GM03348 (cell line): ENCODE measurements at regions not wholly inside any gene's neighbourhood (a gene's known extent, or its start where the extent isn't known, plus 50 kb on each side); places are given as distances from the start of the nearest gene placed in this dataset.
"Not testable (repeated sequence)": the region's sequence is repeated elsewhere in the genome, so short reads cannot be mapped to it uniquely, and the experiment has no call there.

Experiments used
- DNase-seq: peaks from one replicate; pipeline ENCODE4 v3.0.0; 2012; ENCODE audit warnings: low spot score

DNA sequence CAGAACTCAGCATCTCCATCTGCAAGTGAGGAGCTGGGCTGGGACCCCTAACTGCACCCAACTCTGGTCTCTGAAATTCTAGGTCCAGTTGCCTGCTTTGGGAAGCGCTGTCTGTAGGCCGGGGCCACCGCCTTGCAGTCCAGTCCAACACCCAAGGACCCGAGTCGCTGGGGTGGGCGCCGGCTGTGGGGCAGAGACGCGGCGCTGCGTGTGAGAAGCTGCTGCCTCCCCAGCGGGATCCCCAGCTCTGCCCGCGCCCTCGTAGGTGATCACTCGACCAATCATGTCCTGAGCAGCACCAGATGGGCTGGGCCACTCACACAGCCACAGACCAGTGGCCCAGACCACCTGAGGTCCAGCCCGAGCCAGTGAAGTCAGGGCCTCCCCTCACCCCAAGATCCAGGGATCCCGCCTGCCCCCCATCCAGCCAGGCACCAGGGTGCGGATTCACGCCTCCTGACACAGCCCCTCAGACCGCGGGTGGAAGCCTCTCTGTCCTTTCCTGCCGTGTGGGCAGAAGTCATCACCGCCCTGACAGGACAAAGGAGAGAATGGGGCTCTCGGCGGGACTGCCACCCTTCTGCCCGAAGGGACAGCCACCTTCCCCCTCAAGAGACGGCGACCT lies 67.4 kb upstream of the ADGRA1 start:
- no peak for DNase-seq

GRCh38 chr10:133019651-133020050 lies 68.1 kb upstream of the ADGRA1 start:
- no peak for DNase-seq

- no peak for DNase-seq
Measured at GRCh38 chr10:133019191-133019590, 68.5 kb upstream of the ADGRA1 start.

- DNase-seq = no peak
Measured at GRCh38 chr10:133018491-133018890, 69.2 kb upstream of the ADGRA1 start.

GRCh38 chr10:133017203-133017601 lies 70.5 kb upstream of the ADGRA1 start:
- DNase-seq = no peak

DNA sequence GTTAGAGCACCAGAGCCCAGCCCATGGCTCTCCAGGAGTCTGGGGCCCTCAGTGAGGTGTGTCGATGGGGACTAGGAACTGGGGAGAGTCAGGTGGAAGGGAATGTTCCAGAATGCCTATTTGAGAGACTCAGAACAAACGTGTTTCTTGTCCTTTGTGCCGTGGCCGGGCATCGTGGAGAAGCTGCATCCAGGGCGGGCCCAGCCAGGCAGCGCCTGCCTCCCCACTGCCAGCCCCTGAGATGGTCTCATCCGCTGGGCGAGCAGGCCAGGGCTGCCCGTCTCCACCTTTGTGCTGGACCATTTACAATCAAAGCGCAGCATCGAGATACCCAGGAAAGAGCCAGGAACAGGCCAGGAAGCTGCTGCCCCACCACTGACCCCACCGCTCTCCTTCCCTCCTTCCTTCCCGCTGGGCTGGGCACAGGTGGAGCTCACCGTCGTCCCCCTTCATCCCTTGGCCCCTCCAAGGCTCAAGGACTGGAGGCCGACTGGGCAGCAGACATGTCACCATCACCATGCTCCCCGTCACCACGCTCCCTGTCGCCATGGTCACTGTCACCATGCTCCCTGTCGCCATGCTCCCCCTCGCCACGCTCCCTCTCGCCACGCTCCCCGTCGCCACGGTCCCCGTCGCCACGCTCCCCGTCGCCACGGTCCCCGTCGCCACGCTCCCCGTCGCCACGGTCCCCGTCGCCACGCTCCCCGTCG lies 71.1 kb upstream of the ADGRA1 start:
- no peak for DNase-seq

- no peak for DNase-seq
Measured at GRCh38 chr10:133015816-133016462, 71.8 kb upstream of the ADGRA1 start.

- no peak for DNase-seq
Measured at GRCh38 chr10:133015321-133015720, 72.4 kb upstream of the ADGRA1 start.

GRCh38 chr10:133014416-133015210 lies 72.2 kb upstream of the CFAP46 start:
- no peak for DNase-seq

- no peak for DNase-seq
Measured at GRCh38 chr10:133013463-133013862, 71.1 kb upstream of the CFAP46 start.

- no peak for DNase-seq
Measured at GRCh38 chr10:133012573-133013359, 70.4 kb upstream of the CFAP46 start.

- no peak for DNase-seq
Measured at GRCh38 chr10:133011882-133012281, 69.5 kb upstream of the CFAP46 start.

- DNase-seq = not testable (repeated sequence)
Measured at GRCh38 chr10:133011393-133011792, 69.0 kb upstream of the CFAP46 start.

DNA sequence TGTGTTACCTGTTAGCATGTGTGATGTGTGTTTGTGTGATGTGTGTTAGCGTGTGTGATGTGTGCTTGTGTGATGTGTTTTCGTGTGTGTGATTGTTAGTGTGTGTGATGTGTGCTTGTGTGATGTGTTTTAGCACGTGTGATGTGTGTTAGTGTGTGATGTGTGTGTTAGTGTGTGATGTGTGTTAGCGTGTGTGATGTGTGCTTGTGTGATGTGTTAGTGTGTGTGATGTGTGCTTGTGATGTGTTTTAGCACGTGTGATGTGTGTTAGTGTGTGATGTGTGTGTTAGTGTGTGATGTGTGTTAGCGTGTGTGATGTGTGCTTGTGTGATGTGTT lies 68.4 kb upstream of the CFAP46 start:
- DNase-seq = not testable (repeated sequence)

- DNase-seq = peak; percentile 35
Measured at GRCh38 chr10:133010095-133010842, 67.9 kb upstream of the CFAP46 start.

- peak; percentile 32 for DNase-seq
Measured at GRCh38 chr10:133009218-133009950, 67.0 kb upstream of the CFAP46 start.

DNA sequence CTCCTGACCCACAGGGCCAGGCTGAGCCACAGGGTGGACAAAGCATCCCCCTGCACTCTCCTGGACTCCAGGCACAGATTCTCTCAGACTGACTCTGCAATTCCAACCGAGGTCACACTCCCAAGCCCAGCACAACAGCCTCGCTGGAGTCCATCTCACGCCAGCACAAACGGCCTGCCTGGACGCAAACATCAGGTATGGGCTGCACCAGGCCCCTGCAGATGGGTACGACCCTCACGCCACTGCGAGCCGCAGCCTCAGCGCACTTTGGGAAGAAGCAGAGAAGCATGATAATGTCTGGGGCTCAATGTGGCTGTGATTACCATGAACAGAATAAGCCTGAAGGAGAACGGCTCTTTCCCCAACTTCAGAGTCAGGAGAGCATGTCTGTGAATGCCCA lies 66.4 kb upstream of the CFAP46 start:
- DNase-seq = no peak

DNA sequence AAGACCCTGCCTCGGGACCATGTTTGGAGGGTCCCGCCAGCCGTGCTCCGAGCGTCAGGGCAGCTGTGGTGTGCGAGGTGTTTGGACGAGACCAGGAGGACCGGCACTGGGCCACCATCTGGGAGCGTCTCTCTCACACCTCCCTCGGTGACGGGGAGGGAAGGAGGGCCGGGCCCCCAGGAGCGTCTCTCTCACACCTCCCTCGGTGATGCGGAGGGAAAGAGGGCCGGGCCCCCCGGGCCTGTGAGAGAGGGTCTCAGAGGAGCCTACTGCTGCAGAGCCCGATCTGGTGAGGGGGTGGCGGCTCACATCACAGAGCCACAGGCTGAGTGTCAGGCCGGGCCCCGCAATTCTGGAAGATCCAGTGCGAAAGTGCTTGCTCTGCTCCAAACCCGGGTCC lies 65.8 kb upstream of the CFAP46 start:
- no peak for DNase-seq

GRCh38 chr10:133007360-133007858 lies 65.0 kb upstream of the CFAP46 start:
- no peak for DNase-seq

GRCh38 chr10:133006806-133007205 lies 64.4 kb upstream of the CFAP46 start:
- no peak for DNase-seq
